ENCODE measurements at regions not wholly inside any gene's neighbourhood (a gene's known extent, or its start where the extent isn't known, plus 50 kb on each side); places are given as distances from the start of the nearest gene placed in this dataset.

DNA sequence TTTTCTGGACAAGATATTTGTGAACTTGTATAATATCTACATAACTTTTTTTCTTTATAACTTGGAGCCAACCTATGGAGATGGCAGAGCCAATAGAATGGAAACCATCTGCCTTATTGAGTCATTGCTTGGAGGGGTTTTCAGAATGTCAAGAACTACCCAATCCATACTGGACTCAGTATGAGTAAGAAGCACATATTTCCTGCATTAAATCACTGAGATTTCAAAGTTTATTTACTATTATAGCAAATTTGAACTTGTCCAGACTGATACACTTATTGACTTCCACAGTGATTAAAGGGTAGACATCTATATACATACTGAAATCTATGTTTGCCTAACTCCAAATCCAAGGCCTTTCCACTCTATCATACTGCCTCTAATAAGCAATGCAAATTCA is 704.0 kb downstream of the KCNA4 start:
- DNase-seq (ENCODE audit: low spot score): no peak

DNA sequence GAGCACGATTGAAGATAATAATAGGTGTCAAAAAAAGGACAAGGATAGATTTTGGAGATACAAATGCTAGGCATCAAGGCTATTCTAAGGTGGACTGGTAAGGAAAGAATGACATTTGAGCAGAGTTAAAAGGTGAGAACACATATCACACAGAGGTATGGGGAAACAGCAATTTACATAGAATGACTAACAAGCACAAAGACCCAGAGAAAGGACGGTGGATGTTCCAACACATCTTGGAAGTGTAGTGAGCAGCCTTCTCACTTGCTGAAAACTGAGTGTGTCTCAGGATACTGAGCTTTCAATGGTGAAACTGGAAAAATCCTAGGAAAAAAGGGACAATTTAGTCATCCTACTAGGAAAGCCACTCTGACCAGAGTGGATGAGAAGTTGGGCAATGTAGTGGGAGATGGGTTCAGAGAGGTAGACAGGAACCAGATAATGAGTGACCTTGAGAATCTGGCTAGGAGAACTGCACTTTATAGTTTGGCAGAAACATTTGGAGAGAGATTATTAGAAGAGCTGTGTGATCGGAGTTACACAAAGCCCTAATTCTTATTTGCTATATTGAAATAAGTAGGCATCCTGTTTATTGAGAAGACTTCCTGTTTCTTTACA is 706.0 kb downstream of the KCNA4 start:
- no peak for DNase-seq (ENCODE audit: low spot score)

DNA sequence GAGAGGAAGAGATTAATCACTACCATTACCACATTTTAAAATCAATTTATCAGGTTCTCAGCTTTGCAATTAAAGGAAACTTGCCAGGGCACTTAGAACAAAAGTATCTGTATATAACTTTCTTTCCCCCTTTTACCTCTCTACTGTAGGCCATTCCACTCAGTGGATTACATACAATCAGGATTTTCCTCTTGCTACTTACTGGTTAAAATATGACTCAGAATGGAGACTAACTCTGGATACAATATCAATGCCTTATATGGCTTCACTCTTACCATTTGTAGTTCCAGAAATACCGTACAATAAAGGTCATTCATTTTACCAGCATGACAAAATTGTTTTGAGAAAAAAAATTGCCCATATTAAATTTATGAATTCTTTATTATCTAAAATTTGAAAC is 706.8 kb downstream of the KCNA4 start:
- DNase-seq (ENCODE audit: low spot score): no peak

DNA sequence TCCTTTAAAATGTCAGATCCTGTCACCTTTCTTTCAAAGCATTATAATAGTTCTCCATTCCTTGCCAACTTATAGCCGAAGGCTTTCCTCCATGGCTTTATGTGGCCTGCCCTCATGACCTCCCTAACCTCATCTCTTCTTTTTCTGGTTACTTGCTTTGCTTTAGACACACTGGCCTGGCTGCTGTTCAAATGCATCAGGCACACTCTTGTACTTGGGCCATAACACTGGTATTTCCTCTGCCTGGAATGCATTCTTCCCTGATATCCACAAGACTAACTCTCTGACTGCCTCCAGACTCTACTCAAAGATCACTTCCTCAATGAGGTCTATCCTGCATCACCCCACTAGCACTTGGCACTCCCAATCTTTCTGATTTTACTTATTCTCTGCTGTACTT is 710.3 kb downstream of the KCNA4 start:
- DNase-seq (ENCODE audit: low spot score): no peak

DNA sequence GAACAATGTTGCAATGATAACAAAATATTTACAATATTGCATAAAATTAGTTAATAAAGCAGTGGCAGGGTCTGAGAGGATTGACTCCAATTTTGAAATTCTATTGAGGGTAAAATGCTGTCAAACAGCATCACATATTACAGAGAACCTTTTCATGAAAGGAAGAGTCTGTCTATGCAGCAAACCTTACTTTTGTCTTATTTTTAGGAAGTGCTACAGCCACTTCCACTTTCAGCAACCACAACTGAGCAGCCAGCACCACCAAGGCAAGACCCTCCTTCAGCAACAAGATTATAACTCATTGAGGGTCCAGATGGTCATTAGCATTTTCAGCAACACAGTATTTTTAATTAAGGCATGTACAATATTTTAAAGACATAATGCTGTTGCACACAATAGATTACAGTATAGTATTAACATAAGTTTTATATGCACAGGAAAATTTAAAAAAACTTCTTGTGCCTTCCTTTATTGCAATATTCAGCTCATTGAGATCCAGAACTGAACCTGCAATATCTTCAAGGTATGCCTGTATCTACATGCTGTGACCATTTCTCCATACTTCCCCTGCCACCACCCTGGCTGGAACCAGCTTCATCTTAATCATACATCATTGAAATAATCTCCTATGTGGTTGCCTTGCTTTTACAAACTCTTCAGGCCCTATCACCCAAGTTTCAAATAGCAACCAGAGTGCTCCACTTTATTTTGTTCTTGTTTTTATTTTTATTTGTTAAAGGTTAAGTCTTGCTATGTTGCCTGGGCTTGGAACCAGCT is 711.2 kb downstream of the KCNA4 start:
- DNase-seq (ENCODE audit: low spot score): no peak

DNA sequence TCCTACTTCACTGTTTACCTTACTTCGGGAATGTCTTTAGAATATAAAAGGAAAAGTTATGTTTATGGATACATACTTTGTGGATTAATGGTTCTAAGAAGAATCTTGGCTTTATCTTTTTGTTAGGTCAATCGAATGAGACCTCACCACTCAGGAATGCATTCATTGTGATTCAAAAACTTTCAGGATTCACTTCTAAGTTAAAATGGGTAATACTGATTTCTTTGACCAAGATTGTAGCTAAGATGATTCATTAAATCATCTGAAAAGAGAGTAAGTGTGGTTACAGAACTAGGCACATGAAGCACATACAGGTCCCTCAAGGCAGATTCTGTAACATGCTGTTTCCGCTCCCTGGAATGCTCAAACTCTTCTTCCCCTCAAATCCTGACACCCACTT is 716.4 kb downstream of the KCNA4 start:
- DNase-seq (ENCODE audit: low spot score): no peak

DNA sequence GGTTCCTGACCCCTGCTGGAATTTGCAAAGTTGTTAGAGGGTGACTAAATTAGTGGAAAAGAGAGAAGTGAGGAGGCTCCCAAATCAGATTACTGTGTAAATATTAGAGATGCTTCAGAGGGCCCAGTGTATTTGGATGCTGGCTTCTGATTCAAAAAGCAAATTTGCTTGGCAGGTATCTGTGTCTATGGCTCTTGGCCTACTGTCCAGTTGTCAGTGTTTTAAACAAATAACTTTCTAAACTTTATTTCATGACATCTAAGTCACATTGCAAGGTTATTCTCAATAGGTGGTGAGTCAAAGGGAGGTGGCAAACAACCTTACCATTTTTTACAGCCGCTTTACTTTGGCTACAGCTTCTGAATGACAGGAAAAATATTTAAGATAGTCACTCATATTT is 720.1 kb downstream of the KCNA4 start:
- DNase-seq (ENCODE audit: low spot score): no peak

DNA sequence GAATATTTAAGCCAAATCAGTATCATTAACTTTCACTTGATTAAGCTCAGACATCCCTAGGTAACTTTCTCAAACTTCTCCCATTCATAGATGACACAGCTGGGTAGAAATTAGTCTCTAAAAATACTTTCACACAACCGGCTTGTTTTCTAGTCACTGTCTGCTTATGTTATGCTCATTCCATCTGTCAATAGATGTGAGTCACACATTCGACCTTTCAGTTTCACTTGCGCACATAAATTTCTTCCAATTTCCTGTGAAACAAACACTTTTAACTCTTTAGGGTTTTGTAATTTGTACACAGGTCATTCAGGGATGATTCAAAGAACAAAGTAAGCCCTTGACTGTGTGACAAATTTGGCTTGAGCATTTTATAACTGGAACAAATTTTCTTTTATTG is 723.0 kb downstream of the KCNA4 start:
- no peak for DNase-seq (ENCODE audit: low spot score)

DNA sequence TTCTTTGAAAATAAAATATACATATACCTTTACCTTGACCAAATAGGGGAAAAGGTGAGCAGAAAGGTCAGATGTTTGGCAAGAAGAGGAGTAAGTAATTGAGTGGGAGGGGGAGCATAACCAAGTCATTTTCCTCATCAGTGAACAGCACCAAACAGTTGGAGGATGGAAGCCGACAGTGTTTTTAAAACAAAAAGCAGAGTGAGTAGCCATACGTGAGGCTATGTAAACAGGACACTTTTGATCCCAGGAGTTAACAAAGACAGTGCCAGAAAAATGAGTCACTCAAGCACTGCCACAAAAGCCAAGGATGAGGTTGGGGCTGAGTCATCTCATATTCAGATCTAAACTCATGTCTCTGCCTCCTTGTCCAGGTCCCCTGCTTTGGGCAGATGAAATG is 734.7 kb downstream of the KCNA4 start:
- DNase-seq (ENCODE audit: low spot score): no peak

DNA sequence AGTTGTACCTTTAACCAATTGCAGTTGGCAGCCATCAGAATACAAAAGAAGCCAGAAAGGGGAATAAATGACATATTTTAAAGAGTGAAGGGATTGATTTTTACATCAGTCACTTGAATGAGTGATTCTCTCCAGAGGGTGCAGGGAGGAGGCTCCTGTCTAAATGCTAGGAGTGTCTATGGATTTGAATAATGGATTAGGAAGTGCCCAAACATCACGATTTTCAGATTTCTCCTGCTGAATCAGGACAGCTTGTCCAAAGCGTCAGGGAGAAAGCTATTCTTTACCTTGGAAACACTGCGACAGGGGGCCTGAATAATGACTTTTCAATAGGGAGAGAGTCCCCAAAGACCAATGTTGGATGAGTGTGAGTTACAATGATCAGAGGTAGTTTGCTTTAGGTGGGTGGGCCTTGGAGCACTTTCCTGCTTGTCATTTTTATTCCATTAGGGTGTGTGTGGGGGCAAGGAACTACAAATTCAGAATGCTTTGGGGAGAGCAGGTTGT is 735.5 kb downstream of the KCNA4 start:
- DNase-seq (ENCODE audit: low spot score): no peak

DNA sequence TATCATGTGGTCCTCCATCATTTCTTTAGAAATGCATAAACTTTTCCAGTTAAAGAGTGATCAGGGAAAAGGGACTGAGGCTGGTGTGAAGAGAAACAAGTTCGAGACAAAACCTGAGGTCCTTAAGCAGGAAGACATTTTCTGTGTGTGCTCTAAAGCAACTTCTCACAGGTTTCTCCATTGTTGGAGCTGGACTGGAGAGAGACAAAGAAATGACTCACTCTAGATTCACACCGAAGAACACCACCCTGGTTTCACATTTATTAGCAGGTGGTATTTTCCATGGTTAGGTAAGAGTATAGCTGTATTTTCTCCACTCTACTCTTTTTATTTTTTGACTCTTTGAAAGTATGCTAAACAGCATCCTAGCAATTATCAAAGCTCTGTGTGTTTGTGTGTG is 736.4 kb downstream of the KCNA4 start:
- DNase-seq (ENCODE audit: low spot score): no peak

DNA sequence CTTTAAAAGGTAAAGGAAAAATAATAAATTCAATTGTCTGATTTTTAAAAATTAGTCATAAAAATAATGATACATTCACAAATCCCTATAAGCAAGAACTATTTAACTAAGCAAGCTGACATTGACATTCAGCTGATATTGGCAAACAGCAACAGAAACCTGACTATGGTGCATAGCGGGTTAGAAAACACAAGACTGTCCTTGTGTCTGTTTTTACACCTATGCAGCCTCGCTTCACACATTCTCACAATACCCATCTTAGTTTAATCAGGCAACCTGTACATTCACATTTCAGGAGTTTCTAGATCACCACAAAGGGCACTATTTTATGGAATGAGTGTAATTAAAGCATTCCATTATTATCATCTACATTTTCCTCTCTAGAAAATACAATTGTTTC is 737.1 kb downstream of the KCNA4 start:
- DNase-seq (ENCODE audit: low spot score): no peak

DNA sequence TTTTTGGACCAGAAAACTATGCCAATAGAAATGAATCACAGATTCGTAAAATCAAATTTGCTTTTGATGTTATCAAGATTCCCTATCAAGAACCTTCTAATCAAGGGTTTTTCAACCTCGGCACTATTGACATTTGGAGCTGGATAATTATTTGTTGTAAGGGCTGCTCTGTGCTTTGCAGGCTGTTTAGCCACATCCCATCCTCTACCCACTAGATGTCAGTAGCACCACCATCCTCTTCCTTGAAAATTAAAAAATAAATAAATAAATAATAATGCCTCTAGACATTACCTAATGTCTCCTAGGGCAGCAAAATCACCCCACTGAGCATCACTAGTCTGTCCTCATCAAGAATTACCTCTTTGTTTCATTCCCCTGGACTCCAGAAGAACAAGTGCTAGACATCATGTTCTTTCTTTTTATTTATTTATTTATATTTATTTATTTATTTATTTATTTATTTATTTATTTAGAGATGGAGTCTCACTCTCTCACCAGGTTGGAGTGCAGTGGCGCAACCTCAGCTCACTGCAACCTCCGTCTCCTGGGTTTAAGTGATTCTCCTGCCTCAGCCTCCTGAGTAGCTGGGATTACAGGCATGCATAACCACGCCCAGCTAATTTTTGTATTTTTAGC is 744.7 kb downstream of the KCNA4 start:
- no peak for DNase-seq (ENCODE audit: low spot score)

DNA sequence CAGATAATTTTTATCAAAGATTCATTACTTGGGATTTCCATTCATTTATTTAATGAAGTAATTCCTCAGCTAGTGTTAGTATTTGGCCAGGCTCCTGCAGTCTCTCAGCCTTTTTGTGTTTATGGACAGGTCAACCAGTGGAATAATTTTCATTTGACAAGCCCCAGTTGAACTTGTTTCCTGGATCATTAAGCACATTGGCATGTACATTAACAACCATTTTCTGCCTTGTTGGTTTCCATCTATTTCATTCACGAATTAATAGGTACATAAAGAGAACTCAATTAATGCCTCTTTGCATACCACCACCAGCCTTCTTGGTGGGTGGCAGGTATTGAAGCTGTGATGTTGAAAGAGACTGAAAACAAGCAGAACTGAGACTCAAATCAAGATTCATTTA is 745.2 kb downstream of the KCNA4 start:
- DNase-seq (ENCODE audit: low spot score): no peak

DNA sequence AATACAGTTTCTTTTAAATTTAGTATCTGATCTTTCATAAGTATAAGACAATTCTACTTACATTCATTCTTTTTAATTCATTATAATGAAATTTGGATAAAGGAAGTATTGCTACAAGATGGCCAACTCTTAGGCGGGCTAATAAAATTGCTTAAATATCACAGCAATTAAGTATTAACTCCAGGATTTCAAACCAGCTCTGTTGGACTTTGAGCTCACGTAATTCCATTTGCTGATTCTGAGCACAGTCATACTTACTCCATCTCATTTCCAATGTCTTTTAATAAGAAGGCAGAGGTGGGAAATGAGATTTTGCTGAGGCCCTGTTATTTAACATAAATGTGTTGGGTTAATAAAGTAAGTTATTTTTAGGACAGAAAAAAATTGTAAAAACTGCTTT is 748.1 kb downstream of the KCNA4 start:
- DNase-seq (ENCODE audit: low spot score): no peak

DNA sequence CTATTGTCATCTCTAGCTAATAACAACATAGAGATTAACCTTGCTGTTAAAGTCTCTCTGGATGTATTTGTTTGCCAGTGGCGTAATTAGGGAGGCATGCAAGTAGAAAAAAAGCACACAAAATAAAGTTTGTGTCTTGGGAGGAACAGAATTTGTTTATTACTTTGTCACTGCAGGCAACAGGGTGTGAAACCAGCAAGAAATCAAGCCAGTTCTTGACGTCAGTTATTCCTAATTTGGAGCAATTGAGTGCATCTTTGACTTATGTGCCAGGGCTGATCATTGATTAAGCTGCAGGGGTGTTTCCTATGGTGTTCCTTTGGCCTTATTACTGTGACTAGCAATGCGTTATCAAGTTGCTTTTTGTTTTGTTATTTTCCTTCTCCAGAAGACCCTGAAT is 751.0 kb downstream of the KCNA4 start:
- DNase-seq (ENCODE audit: low spot score): no peak

DNA sequence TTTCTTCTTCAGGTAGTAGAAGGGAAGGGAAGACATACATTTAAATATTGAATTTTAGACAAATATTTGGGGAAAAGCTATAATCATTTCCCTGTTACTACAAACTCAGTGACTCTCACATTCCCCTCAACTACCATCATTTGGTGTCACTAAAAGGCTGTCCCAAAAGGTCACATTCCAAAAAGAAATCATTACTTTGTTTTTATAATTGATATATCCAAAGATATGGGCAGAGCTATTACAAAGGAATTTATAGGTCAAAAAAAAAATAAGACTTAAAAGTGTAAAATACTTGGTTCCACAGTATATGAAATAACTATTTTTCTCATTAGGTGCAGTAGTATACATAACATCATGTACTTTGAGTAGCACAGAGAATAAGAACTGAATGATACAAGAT is 751.4 kb downstream of the KCNA4 start:
- no peak for DNase-seq (ENCODE audit: low spot score)

DNA sequence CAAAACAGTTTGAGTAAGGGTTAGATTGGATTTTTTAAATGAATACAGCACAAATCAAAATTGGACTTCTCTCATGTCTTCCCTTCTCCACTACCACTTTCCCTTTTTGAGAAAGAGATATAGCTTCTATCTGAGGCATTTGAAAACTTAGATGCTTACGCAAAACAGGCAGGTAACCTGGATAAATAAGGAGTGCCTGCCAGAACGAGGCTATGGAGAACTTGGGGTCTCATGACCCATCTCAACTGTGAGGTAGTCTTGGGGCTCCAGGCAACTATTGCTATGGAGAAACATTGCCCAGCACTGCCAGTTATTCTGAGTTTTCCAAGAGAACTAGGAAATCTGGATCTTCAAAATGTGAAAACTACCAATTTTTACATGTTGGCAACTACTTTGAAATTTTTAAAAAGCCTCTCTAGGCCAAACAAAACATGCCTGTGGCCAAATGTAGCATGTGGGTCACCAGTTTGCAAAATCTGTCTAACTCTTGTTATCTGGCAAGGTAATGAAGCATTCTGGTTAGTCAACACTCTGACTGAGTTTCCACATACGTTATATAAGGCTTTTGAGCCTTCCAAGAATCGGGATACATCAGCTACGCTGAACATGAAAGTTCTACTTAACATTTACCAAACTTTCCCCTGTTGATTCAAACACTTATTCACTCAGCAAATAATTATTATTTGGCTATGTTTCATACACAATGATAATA is 752.7 kb downstream of the KCNA4 start:
- DNase-seq (ENCODE audit: low spot score): no peak

DNA sequence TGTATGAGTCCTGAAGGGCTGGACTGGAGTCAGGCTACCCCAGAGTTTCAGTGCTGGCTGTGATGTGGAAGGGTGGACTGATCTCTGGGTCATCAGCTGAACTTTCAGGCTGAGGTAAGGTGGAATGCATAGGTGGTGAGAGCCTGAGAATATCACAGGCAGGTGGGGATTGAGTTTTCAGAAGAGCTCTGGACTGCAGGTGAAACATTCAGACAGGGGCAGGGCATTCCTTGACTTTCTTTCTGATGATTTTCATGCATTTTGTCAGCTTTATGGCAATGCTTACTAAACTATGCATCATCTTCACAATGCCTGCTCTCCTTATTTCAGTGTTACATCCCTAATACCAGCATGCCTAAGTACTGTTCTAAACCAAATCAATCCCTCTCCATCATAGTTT is 755.0 kb downstream of the KCNA4 start:
- DNase-seq (ENCODE audit: low spot score): no peak

DNA sequence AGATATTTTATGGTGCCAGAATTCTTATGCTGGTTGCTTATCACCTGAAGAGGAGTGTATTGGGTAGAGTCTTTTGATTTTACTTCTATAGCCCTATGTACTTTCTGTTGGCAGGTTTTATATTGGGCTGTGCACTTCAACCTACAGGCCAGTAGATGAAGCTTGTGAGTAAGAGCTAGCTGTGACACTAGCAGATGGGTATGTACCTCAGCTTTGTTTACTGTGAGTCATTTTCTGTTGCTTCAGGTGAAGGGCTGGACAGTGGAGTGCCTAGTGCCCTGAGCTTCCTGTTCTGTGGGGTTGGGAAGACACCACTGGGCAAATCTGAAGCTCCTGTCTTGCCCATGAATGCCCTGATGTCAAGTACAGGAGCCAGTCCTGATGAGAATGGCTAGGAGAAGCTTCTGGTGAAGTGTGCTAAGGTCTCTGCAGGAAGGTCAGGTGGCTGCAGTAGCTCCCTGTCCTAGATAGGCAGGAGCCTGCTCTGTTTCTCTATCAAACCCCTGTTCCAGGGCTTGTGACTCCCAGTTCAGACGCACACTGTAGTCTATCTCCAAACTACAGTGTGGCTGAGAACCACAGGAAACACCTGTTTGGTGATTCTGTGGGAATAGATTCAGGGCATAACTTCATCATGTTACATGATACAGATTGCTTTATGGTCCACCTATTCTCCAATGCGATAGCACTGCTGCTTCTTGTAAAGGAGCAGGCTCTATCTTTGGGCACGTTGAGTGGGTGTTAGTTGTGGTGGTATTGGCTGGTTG is 755.7 kb downstream of the KCNA4 start:
- no peak for DNase-seq (ENCODE audit: low spot score)

DNA sequence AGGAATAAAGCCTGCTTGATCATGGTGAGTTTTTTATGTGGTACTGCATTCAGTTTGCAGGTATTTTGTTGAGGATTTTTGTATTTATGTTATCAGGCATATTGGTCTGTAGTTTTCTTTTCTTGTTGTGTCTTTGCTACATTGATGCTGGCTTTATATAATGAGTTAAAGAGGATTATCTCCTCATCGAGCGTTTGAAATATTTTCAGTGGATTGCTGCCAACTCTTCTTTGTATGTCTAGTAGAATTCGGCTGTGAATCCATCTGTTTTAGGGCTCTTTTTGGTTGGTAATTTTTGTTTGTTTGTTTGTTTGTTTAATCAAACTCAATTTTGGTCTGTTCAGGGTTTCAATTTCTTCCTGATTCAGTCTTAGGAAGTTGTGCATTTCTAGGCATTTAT is 758.4 kb downstream of the KCNA4 start:
- no peak for DNase-seq (ENCODE audit: low spot score)

DNA sequence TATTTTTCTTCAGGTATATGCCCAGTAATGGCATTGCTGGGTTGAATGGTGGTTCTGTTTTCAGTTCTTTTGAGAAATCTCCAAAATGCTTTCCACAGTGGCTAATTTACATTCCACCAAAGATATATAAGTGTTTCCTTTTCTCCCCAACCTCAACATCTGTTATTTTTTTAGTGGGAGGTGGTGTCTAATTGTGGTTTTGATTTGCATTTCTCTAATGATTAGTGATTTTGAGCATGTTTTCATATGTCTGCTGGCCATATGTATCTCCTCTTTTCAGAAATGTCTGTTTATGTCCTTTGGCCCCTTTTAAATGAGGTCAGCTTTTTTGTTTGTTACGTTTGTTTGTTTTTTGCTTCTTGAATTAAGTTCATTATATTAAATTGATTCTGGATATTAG is 760.2 kb downstream of the KCNA4 start:
- no peak for DNase-seq (ENCODE audit: low spot score)

All from SK-N-DZ (cell line).